Esophagus muscularis mucosa (tissue), 4 donors: ENCODE measurements at regions not wholly inside any gene's neighbourhood (a gene's known extent, or its start where the extent isn't known, plus 50 kb on each side); places are given as distances from the start of the nearest gene placed in this dataset.

ENCODE experiments used
- DNase-seq: peaks from one replicate; pipeline ENCODE4 v3.0.0-alpha.2; 2017; ENCODE audit errors: extremely low spot score
- H3K27ac ChIP-seq, 4 donors: fragments of 200-600 bp; sonication (generic); replicated peaks in 1 of 4; 1 replicate in 3 of 4; 2 replicates in 1 of 4; pipeline ENCODE4 v1.5.1; 2016 to 2019; ENCODE audit warnings: mild to moderate bottlenecking in 1 of 4
- H3K27me3 ChIP-seq, 4 donors: fragments of 200-600 bp; sonication (generic); one replicate each; pipeline versions ENCODE4 v1.5.1 to v1.6.0; 2016 to 2019
- H3K36me3 ChIP-seq, 4 donors: fragments of 200-600 bp; sonication (generic); one replicate each; pipeline ENCODE4 v1.5.1; 2016 to 2019
- H3K4me1 ChIP-seq, 4 donors: fragments of 200-600 bp; sonication (generic); one replicate each; pipeline ENCODE4 v1.5.1; 2016 to 2019
- H3K4me3 ChIP-seq, 4 donors: fragments of 200-600 bp; sonication (generic); 1 replicate in 2 of 4; 2 replicates in 2 of 4; pipeline ENCODE4 v1.5.1; 2016 to 2019; ENCODE audit warnings: mild to moderate bottlenecking in 4 of 4, moderate library complexity in 1 of 4
- H3K9me3 ChIP-seq, 4 donors: fragments of 200-600 bp; sonication (generic); 1 replicate in 3 of 4; 2 replicates in 1 of 4; pipeline ENCODE4 v1.5.1; 2016 to 2019
- EP300 ChIP-seq: sonication (generic); formaldehyde crosslinking; IDR thresholded peaks from one replicate; pipeline ENCODE4 v1.6.1; 2017; ENCODE audit warnings: antibody characterized with exemption
- POLR2A ChIP-seq: fragments of 450-650 bp; IDR thresholded peaks from one replicate; pipeline ENCODE4 v1.6.1; 2017; ENCODE audit warnings: antibody characterized with exemption, moderate library complexity, mild to moderate bottlenecking, low read depth
- POLR2AphosphoS5 ChIP-seq, 2 donors: sonication (generic); formaldehyde crosslinking; IDR thresholded peaks; one replicate each; pipeline ENCODE4 v1.6.1; 2017; ENCODE audit warnings: antibody characterized with exemption in 2 of 2
- WGBS: methylation state at CpG from one replicate; pipeline ENCODE4 v1.1.5; 2018; 5-methylcytosine and 5-hydroxymethylcytosine counted together
- intact Hi-C: fragments of 100-400 bp; cut with DNase I; formaldehyde crosslinking; loops from one replicate; pipeline ENCODE4 v1.15.1; 2023
- TF ChIP-seq, protein P1 (sequence below), 3 experiments: fragments of 200-600 bp in 2 of 3; fragments of 450-650 bp in 1 of 3; sonication (generic) in 2 of 3; IDR thresholded peaks; one replicate each; pipeline ENCODE4 v1.5.1; 2017 to 2019; ENCODE audit warnings: antibody characterized with exemption in 3 of 3, mild to moderate bottlenecking in 2 of 3, moderate library complexity in 1 of 3

DNA sequence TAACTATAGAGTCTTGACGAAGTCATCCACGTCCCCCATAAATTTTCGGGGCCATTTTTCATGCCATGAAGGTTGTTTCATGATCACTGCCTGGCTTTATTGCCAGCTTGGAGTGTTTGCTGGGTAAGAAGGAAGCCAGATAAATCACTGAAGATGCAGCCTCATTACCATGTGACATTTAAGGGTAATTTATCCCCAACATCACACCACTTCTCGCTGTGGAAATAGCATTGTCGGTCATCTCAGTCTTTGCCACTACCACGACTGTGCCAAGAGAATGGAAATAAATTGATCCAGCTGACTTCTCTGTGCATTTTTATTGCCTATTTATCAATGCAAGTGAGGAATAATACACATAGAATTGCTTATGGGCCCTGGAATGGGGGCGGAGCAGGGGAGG, 617.9 kb downstream of the AJAP1 start:
- no peak overlapping the region for H3K4me3 ChIP-seq
- no peaks in the 10 kb centered on the region for H3K36me3 ChIP-seq
- no peak overlapping the region for H3K27ac ChIP-seq
- DNase-seq = no peak
- 86% methylated on average over 7 of the region's 7 CpGs for WGBS
- intact Hi-C loops = no loop called here
- H3K4me1 ChIP-seq = no peaks in the 10 kb centered on the region
- peaks cover 0 to 8% (median 4%) of the 10 kb centered on the region in 4 donors for H3K9me3 ChIP-seq
- H3K27me3 ChIP-seq = peaks cover 0 to 57% (median 0%) of the 10 kb centered on the region in 4 donors
- no peak for TF ChIP-seq POLR2AphosphoS5 (IDR thresholded peaks at IDR 0.05)
- TF ChIP-seq, protein P1, sequence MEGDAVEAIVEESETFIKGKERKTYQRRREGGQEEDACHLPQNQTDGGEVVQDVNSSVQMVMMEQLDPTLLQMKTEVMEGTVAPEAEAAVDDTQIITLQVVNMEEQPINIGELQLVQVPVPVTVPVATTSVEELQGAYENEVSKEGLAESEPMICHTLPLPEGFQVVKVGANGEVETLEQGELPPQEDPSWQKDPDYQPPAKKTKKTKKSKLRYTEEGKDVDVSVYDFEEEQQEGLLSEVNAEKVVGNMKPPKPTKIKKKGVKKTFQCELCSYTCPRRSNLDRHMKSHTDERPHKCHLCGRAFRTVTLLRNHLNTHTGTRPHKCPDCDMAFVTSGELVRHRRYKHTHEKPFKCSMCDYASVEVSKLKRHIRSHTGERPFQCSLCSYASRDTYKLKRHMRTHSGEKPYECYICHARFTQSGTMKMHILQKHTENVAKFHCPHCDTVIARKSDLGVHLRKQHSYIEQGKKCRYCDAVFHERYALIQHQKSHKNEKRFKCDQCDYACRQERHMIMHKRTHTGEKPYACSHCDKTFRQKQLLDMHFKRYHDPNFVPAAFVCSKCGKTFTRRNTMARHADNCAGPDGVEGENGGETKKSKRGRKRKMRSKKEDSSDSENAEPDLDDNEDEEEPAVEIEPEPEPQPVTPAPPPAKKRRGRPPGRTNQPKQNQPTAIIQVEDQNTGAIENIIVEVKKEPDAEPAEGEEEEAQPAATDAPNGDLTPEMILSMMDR (IDR thresholded peaks at IDR 0.05) = no peak
- TF ChIP-seq POLR2A = no peak
- no peak for TF ChIP-seq EP300

DNA sequence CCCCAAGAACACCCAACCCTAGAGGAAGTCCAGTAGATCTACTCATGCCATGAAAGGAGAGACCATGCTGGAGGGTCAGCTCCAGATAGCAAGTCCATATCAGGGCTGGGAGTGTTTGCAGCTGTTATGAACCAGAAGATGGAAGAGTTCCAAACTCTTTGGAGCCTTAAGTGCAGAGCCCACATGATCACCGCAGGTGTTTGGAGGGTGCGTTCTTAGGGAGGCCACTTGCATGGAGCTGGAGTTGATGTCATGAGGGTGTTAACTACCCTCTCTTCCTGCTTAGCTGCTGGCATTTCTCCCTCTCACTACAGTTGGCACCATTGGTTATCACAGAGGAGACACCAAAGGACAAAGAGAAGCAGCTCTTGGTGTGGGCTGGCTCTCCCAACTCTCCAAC, 616.9 kb downstream of the AJAP1 start:
- Histone ChIP-seq H3K27ac (no peak overlapping the region), H3K9me3 (peaks cover 0 to 8% (median 4%) of the 10 kb centered on the region in 4 donors), H3K4me3 (no peak overlapping the region), H3K27me3 (peaks cover 0 to 57% (median 0%) of the 10 kb centered on the region in 4 donors), H3K36me3 (no peaks in the 10 kb centered on the region), H3K4me1 (no peaks in the 10 kb centered on the region)
- TF ChIP-seq POLR2A (no peak), EP300 (no peak), POLR2AphosphoS5 (IDR thresholded peaks at IDR 0.05) (no peak)
- TF ChIP-seq, protein P1 (IDR thresholded peaks at IDR 0.05) = no peak
- intact Hi-C loops = no loop called here
- 93% methylated on average over 2 of the region's 2 CpGs for WGBS
- DNase-seq = no peak

DNA sequence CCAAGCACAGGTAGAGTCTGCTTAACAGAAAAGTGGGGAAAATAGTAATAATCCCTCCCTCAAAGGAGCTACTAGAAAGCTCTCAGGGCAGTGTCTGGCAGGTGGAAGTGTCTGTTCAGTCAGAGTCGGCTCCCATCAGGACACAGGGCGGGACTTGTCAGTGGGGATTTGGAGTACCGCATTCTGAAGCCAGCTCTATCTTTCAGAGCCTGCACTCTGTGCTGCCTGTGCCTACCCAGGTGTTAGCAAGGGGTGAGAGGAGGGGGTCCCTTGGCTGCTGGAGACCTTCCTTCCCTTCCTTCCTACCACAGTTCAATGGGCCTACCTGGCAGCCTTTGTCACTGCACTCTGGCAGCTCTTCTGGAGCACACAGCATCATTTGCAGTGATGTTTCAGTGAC, 615.5 kb downstream of the AJAP1 start:
- 100% methylated on average over 3 of the region's 3 CpGs for WGBS
- TF ChIP-seq POLR2A (no peak), POLR2AphosphoS5 (IDR thresholded peaks at IDR 0.05) (no peak), EP300 (no peak)
- TF ChIP-seq, protein P1 (IDR thresholded peaks at IDR 0.05) = no peak
- peaks cover 0 to 8% (median 4%) of the 10 kb centered on the region in 4 donors for H3K9me3 ChIP-seq
- no peak overlapping the region for H3K27ac ChIP-seq
- H3K4me1 ChIP-seq = no peaks in the 10 kb centered on the region
- no peaks in the 10 kb centered on the region for H3K36me3 ChIP-seq
- H3K27me3 ChIP-seq = peaks cover 0 to 54% (median 0%) of the 10 kb centered on the region in 4 donors
- intact Hi-C loops = no loop called here
- no peak overlapping the region for H3K4me3 ChIP-seq
- no peak for DNase-seq

DNA sequence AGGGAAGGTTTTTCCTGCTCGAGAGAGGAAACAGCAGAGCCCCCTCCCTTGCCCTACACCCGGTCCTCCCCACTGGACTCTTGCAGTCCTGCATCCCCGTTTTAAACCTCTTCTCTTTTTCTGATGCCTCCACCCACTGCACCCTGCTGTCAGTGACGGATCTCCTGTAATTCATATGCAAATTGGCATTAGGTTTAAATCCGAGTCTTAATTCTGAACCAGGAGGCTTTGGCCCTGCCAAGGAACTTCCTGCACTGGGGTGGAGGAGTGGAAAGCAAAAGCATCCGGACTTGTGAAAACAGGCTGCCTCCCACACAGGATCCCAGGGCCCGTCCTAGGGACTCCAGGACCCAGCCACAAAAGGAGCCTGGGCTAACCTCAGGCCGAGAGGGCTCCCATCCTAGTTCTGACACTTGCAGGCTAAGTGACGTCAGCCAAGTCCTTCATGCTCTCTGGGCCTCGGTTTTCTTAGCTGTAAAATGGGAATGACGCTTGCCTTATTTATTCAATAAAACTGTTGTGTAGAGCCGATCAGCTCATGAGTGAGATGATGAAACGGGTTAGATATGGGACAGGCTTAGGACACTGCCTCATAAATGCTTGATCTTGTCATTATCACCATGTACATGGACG, 613.3 kb downstream of the AJAP1 start:
- Histone ChIP-seq H3K27me3 (peaks cover 0 to 50% (median 0%) of the 10 kb centered on the region in 4 donors), H3K36me3 (no peaks in the 10 kb centered on the region), H3K27ac (no peak overlapping the region), H3K4me3 (no peak overlapping the region), H3K9me3 (peaks cover 0 to 8% (median 4%) of the 10 kb centered on the region in 4 donors), H3K4me1 (no peaks in the 10 kb centered on the region)
- WGBS = 46% methylated on average over 13 of the region's 14 CpGs
- intact Hi-C loops = no loop called here
- TF ChIP-seq EP300 = no peak
- no peak for TF ChIP-seq POLR2A
- TF ChIP-seq, protein P1 (IDR thresholded peaks at IDR 0.05) = no peak
- TF ChIP-seq POLR2AphosphoS5 (IDR thresholded peaks at IDR 0.05) = no peak
- no peak for DNase-seq
